ENCODE measurements at regions not wholly inside any gene's neighbourhood (a gene's known extent, or its start where the extent isn't known, plus 50 kb on each side); places are given as distances from the start of the nearest gene placed in this dataset.

GRCh38 chr7:69149804-69150782 lies 448.2 kb upstream of the AUTS2 start:
- H3K27ac ChIP-seq (ENCODE audit: insufficient read depth in 1 of 2, low read depth in 1 of 2, low read length in 2 of 2, poor library complexity in 1 of 2, severe bottlenecking in 2 of 2), result no peak overlapping the region
- H3K9me3 ChIP-seq (ENCODE audit: control extremely low read depth in 1 of 5, control insufficient read depth in 4 of 5, insufficient read depth in 2 of 5, low read depth in 1 of 5, low read length in 4 of 5), result peaks cover 0 to 7% (median 4%) of the 10 kb centered on the region in 5 experiments
- WGBS (ENCODE audit: insufficient coverage), result 98% methylated on average over 12 of the region's 12 CpGs
- H3K36me3 ChIP-seq (ENCODE audit: control insufficient read depth in 4 of 4, insufficient read depth in 4 of 4, low read length in 3 of 4), result no peaks in the 10 kb centered on the region
- no peak overlapping the region for H3K4me3 ChIP-seq (ENCODE audit: control insufficient read depth in 1 of 7, extremely low read depth in 1 of 7, insufficient read depth in 4 of 7, low read depth in 2 of 7, low read length in 6 of 7)
- ChIA-PET CTCF (no interaction called here), POLR2A (no interaction called here)
- no peak for DNase-seq
- H3K27me3 ChIP-seq (replicated peaks in 2 of 5; ENCODE audit: control insufficient read depth in 4 of 5, insufficient read depth in 5 of 5, low read length in 4 of 5), result peaks cover 0 to 10% (median 0%) of the 10 kb centered on the region in 5 experiments
- no peaks in the 10 kb centered on the region for H3K4me1 ChIP-seq (ENCODE audit: control extremely low read depth in 1 of 4, control insufficient read depth in 4 of 4, insufficient read depth in 4 of 4, low read length in 3 of 4)

- POLR2A ChIA-PET, result no interaction called here
- no peak for DNase-seq
- Histone ChIP-seq H3K9me3 (ENCODE audit: control extremely low read depth in 1 of 5, control insufficient read depth in 4 of 5, insufficient read depth in 2 of 5, low read depth in 1 of 5, low read length in 4 of 5) (no peaks in the 10 kb centered on the region), H3K27ac (ENCODE audit: insufficient read depth in 1 of 2, low read depth in 1 of 2, low read length in 2 of 2, poor library complexity in 1 of 2, severe bottlenecking in 2 of 2) (no peak overlapping the region), H3K4me3 (ENCODE audit: control insufficient read depth in 1 of 7, extremely low read depth in 1 of 7, insufficient read depth in 4 of 7, low read depth in 2 of 7, low read length in 6 of 7) (no peak overlapping the region), H3K36me3 (ENCODE audit: control insufficient read depth in 4 of 4, insufficient read depth in 4 of 4, low read length in 3 of 4) (no peaks in the 10 kb centered on the region), H3K27me3 (replicated peaks in 2 of 5; ENCODE audit: control insufficient read depth in 4 of 5, insufficient read depth in 5 of 5, low read length in 4 of 5) (peaks cover 0 to 6% (median 0%) of the 10 kb centered on the region in 5 experiments), H3K4me1 (ENCODE audit: control extremely low read depth in 1 of 4, control insufficient read depth in 4 of 4, insufficient read depth in 4 of 4, low read length in 3 of 4) (no peaks in the 10 kb centered on the region)
- CTCF ChIA-PET, result no interaction called here
- no CpG with 5 or more reads among the region's 1 CpG for whole genome bisulfite sequencing (ENCODE audit: insufficient coverage)
Measured at GRCh38 chr7:69162326-69162725, 435.9 kb upstream of the AUTS2 start.

- ChIA-PET CTCF (no interaction called here), POLR2A (interaction anchor here (0.6 kb wide), 1 partner anchor 1239 kb away, joined by 3 read pairs; no protein-coding TSS in a partner anchor)
- Histone ChIP-seq H3K4me1 (ENCODE audit: control extremely low read depth in 1 of 4, control insufficient read depth in 4 of 4, insufficient read depth in 4 of 4, low read length in 3 of 4) (no peaks in the 10 kb centered on the region), H3K36me3 (ENCODE audit: control insufficient read depth in 4 of 4, insufficient read depth in 4 of 4, low read length in 3 of 4) (no peaks in the 10 kb centered on the region), H3K27ac (ENCODE audit: insufficient read depth in 1 of 2, low read depth in 1 of 2, low read length in 2 of 2, poor library complexity in 1 of 2, severe bottlenecking in 2 of 2) (no peak overlapping the region), H3K4me3 (ENCODE audit: control insufficient read depth in 1 of 7, extremely low read depth in 1 of 7, insufficient read depth in 4 of 7, low read depth in 2 of 7, low read length in 6 of 7) (no peak overlapping the region), H3K27me3 (replicated peaks in 2 of 5; ENCODE audit: control insufficient read depth in 4 of 5, insufficient read depth in 5 of 5, low read length in 4 of 5) (peaks cover 0 to 4% (median 0%) of the 10 kb centered on the region in 5 experiments), H3K9me3 (ENCODE audit: control extremely low read depth in 1 of 5, control insufficient read depth in 4 of 5, insufficient read depth in 2 of 5, low read depth in 1 of 5, low read length in 4 of 5) (no peaks in the 10 kb centered on the region)
- WGBS (ENCODE audit: insufficient coverage), result no CpG with 5 or more reads among the region's 8 CpGs
- DNase-seq, result no peak
Measured at GRCh38 chr7:69162931-69163670, 435.2 kb upstream of the AUTS2 start.

GRCh38 chr7:69166979-69167516 lies 431.2 kb upstream of the AUTS2 start:
- DNase-seq, result no peak
- Histone ChIP-seq H3K27ac (ENCODE audit: insufficient read depth in 1 of 2, low read depth in 1 of 2, low read length in 2 of 2, poor library complexity in 1 of 2, severe bottlenecking in 2 of 2) (no peak overlapping the region), H3K27me3 (replicated peaks in 2 of 5; ENCODE audit: control insufficient read depth in 4 of 5, insufficient read depth in 5 of 5, low read length in 4 of 5) (peaks cover 0 to 1% (median 0%) of the 10 kb centered on the region in 5 experiments), H3K4me3 (ENCODE audit: control insufficient read depth in 1 of 7, extremely low read depth in 1 of 7, insufficient read depth in 4 of 7, low read depth in 2 of 7, low read length in 6 of 7) (no peak overlapping the region), H3K36me3 (ENCODE audit: control insufficient read depth in 4 of 4, insufficient read depth in 4 of 4, low read length in 3 of 4) (no peaks in the 10 kb centered on the region), H3K4me1 (ENCODE audit: control extremely low read depth in 1 of 4, control insufficient read depth in 4 of 4, insufficient read depth in 4 of 4, low read length in 3 of 4) (no peaks in the 10 kb centered on the region), H3K9me3 (ENCODE audit: control extremely low read depth in 1 of 5, control insufficient read depth in 4 of 5, insufficient read depth in 2 of 5, low read depth in 1 of 5, low read length in 4 of 5) (no peaks in the 10 kb centered on the region)
- ChIA-PET POLR2A (no interaction called here), CTCF (no interaction called here)
- WGBS (ENCODE audit: insufficient coverage), result 100% methylated on average over 3 of the region's 7 CpGs

- Histone ChIP-seq H3K4me1 (ENCODE audit: control extremely low read depth in 1 of 4, control insufficient read depth in 4 of 4, insufficient read depth in 4 of 4, low read length in 3 of 4) (no peaks in the 10 kb centered on the region), H3K36me3 (ENCODE audit: control insufficient read depth in 4 of 4, insufficient read depth in 4 of 4, low read length in 3 of 4) (no peaks in the 10 kb centered on the region), H3K27ac (ENCODE audit: insufficient read depth in 1 of 2, low read depth in 1 of 2, low read length in 2 of 2, poor library complexity in 1 of 2, severe bottlenecking in 2 of 2) (no peak overlapping the region), H3K27me3 (replicated peaks in 2 of 5; ENCODE audit: control insufficient read depth in 4 of 5, insufficient read depth in 5 of 5, low read length in 4 of 5) (peaks cover 0 to under 1% (median 0%) of the 10 kb centered on the region in 5 experiments), H3K4me3 (ENCODE audit: control insufficient read depth in 1 of 7, extremely low read depth in 1 of 7, insufficient read depth in 4 of 7, low read depth in 2 of 7, low read length in 6 of 7) (no peak overlapping the region), H3K9me3 (ENCODE audit: control extremely low read depth in 1 of 5, control insufficient read depth in 4 of 5, insufficient read depth in 2 of 5, low read depth in 1 of 5, low read length in 4 of 5) (no peaks in the 10 kb centered on the region)
- DNase-seq, result no peak
- CTCF ChIA-PET, result no interaction called here
- POLR2A ChIA-PET, result no interaction called here
- 80% methylated on average over 1 of the region's 1 CpG for WGBS (ENCODE audit: insufficient coverage)
Measured at GRCh38 chr7:69169386-69169785, 428.9 kb upstream of the AUTS2 start.

GRCh38 chr7:69172357-69173077 lies 425.8 kb upstream of the AUTS2 start:
- Histone ChIP-seq H3K4me1 (ENCODE audit: control extremely low read depth in 1 of 4, control insufficient read depth in 4 of 4, insufficient read depth in 4 of 4, low read length in 3 of 4) (no peaks in the 10 kb centered on the region), H3K27me3 (replicated peaks in 2 of 5; ENCODE audit: control insufficient read depth in 4 of 5, insufficient read depth in 5 of 5, low read length in 4 of 5) (no peaks in the 10 kb centered on the region), H3K9me3 (ENCODE audit: control extremely low read depth in 1 of 5, control insufficient read depth in 4 of 5, insufficient read depth in 2 of 5, low read depth in 1 of 5, low read length in 4 of 5) (peaks cover 0 to 2% (median 0%) of the 10 kb centered on the region in 5 experiments), H3K4me3 (ENCODE audit: control insufficient read depth in 1 of 7, extremely low read depth in 1 of 7, insufficient read depth in 4 of 7, low read depth in 2 of 7, low read length in 6 of 7) (no peak overlapping the region), H3K36me3 (ENCODE audit: control insufficient read depth in 4 of 4, insufficient read depth in 4 of 4, low read length in 3 of 4) (no peaks in the 10 kb centered on the region), H3K27ac (ENCODE audit: insufficient read depth in 1 of 2, low read depth in 1 of 2, low read length in 2 of 2, poor library complexity in 1 of 2, severe bottlenecking in 2 of 2) (no peak overlapping the region)
- 100% methylated on average over 7 of the region's 10 CpGs for WGBS (ENCODE audit: insufficient coverage)
- no peak for DNase-seq
- CTCF ChIA-PET, result no interaction called here
- POLR2A ChIA-PET, result no interaction called here
